Stimulated activated effector memory CD8-positive, alpha-beta T cell treated with anti-CD3 and anti-CD28 coated beads, Interleukin-12 subunit alpha, Interleukin-12 subunit beta, amount 100 ng/mL, for 72 hours (primary cell): ENCODE measurements at regions not wholly inside any gene's neighbourhood (a gene's known extent, or its start where the extent isn't known, plus 50 kb on each side); places are given as distances from the start of the nearest gene placed in this dataset.

Experiments
- ATAC-seq: fragments of 150-1000 bp; cut with Tn5 transposase; 2 replicates; pipeline ENCODE4 v1.10.0; 2021
- DNase-seq, 2 donors: peaks; one replicate each; pipeline ENCODE4 v3.0.0; 2021 to 2022; ENCODE audit warnings: low spot score in 2 of 2
- H3K27ac Mint-ChIP-seq: one replicate; pipeline ENCODE4 v1.8.0; 2022; ENCODE audit warnings: mild to moderate bottlenecking, mixed read lengths
- H3K36me3 Mint-ChIP-seq: one replicate; pipeline ENCODE4 v1.8.0; 2022; ENCODE audit warnings: mild to moderate bottlenecking, mixed read lengths
- H3K4me1 Mint-ChIP-seq: one replicate; pipeline ENCODE4 v1.8.0; 2022; ENCODE audit warnings: mixed read lengths
- H3K4me3 Mint-ChIP-seq: one replicate; pipeline ENCODE4 v1.8.0; 2022; ENCODE audit warnings: mild to moderate bottlenecking, mixed read lengths
- H3K9me3 Mint-ChIP-seq: one replicate; pipeline ENCODE4 v1.8.0; 2022; ENCODE audit warnings: mixed read lengths

DNA sequence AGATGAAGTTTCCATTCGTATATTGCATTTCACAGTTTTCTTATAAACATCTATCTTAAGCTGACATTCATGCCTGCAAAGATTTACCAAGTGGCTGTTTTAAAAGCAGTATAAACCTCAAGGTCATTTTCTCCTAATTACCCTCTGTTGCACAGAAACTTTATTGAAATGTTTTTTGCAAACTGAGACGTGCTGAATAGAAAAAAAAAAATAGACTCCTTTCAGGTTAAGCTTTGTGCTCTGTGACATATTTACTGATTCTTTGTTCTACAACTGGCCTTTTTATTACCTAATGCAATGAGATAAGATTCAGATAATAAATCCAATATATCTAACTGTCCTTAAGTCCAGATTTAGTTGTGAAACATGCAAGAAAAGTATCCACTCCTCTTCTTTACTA, 938.7 kb downstream of the DSC3 start:
- ATAC-seq (no peak), DNase-seq (no peak)
- no peaks in the 10 kb centered on the region for H3K4me1 Mint-ChIP-seq
- H3K9me3 Mint-ChIP-seq = peaks cover 12% of the 10 kb centered on the region
- H3K36me3 Mint-ChIP-seq = no peaks in the 10 kb centered on the region
- no peak overlapping the region for H3K4me3 Mint-ChIP-seq
- no peak overlapping the region for H3K27ac Mint-ChIP-seq

- no peak for ATAC-seq
- Mint-ChIP-seq H3K4me3 (no peak overlapping the region), H3K4me1 (no peaks in the 10 kb centered on the region), H3K27ac (no peak overlapping the region), H3K36me3 (no peaks in the 10 kb centered on the region), H3K9me3 (peaks cover 7% of the 10 kb centered on the region)
- DNase-seq = no peak
These were observed 945.7 kb downstream of the DSC3 start for GRCh38 chr18:30096796-30097195.

DNA sequence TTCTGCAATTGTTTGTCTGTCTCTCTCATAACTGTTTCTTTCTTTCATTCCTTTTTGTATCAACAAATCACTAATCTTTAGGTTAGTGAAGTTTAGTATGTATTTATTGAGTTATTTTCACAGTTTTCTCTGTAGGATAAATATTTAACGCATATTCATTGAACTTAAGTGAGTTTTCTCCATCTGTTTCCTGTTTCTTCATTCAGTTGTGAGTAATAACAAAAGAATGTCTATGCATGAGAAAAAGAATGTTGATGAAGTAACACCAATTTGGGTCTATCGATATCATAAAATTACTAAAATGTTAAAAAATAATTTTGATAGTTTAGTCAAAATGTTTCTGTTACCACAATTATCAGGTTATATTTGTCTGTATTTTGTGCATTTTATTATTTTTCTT, 948.0 kb downstream of the DSC3 start:
- Mint-ChIP-seq H3K4me3 (no peak overlapping the region), H3K36me3 (no peaks in the 10 kb centered on the region), H3K4me1 (no peaks in the 10 kb centered on the region), H3K27ac (no peak overlapping the region), H3K9me3 (peaks cover 9% of the 10 kb centered on the region)
- ATAC-seq (no peak), DNase-seq (no peak)

DNA sequence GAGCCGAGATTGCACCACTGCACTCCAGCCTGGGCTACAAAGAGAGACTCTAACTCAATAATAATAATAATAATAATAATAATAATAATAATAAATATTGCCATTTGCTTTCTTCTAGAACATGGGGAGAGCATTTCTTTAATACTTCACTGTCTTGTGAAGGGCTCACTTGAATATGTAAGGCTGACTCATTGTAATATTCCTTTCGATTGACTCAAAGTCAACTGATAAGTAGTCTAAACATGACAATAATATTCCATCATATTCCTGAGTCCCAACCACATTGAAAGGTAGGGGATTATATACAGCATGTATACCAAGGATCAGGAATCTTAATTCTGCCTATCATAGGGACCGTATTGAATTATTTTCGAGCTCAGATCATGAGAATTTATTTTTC, 949.2 kb downstream of the DSC3 start:
- no peak for ATAC-seq
- H3K9me3 Mint-ChIP-seq = peaks cover 7% of the 10 kb centered on the region
- H3K27ac Mint-ChIP-seq = no peak overlapping the region
- no peak overlapping the region for H3K4me3 Mint-ChIP-seq
- no peak for DNase-seq
- no peaks in the 10 kb centered on the region for H3K36me3 Mint-ChIP-seq
- no peaks in the 10 kb centered on the region for H3K4me1 Mint-ChIP-seq

DNA sequence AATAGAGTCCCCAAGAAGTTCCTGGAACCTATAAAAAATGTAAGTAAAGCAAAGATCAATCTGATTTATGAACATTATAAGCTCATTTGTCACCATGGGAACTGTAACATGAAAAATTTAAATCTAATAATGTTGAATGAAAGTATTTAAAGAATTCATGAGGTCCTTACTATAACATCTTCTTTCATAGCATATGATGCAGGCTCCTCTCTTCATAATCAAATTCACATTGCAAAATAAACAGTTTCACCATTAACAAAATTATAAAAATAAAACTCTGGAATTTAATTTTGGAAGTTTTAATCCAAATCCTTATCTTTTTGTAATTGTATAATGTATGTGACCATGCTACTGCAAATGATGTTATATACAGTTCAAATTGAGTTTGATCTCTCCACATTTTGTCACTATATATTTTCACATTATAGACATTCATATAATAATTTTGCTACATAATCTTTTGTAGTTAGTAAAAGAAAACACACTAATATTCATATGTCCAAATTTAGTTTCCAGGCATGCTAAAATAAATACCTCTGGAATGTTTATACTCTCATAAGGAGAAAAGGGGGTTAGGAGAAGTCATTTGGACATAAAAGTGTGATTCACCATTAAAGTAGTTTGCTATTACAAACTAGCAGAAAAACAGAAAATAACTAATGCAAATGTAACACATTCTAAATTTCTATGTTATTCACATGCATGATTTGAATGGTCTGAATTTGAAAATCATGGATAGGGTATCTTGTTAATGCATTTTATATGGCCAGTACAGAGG, 954.1 kb downstream of the DSC3 start:
- ATAC-seq (no peak), DNase-seq (no peak)
- Mint-ChIP-seq H3K27ac (no peak overlapping the region), H3K4me3 (no peak overlapping the region), H3K36me3 (no peaks in the 10 kb centered on the region), H3K9me3 (peaks cover 14% of the 10 kb centered on the region), H3K4me1 (no peaks in the 10 kb centered on the region)

DNA sequence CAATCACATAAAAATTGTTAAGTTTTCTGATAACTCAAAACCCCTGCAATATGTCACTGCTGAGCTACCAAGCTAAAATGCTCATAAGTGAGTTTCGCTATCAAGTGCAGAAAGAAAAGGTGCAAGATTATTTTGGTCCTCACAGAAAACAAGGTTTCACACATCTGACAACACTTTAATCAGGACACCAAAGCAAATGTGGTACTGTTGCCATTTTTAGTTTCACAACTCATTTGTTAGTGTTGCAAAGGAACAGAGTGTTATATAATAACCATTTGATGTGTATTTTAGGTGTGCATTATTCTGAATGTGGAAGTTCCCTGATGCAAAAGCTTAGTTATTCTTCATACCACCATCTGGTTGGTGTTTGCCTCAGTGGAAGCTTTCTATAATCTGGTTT, 956.2 kb downstream of the DSC3 start:
- no peak overlapping the region for H3K4me3 Mint-ChIP-seq
- H3K27ac Mint-ChIP-seq = no peak overlapping the region
- no peaks in the 10 kb centered on the region for H3K4me1 Mint-ChIP-seq
- no peak for ATAC-seq
- DNase-seq = no peak
- peaks cover 18% of the 10 kb centered on the region for H3K9me3 Mint-ChIP-seq
- H3K36me3 Mint-ChIP-seq = no peaks in the 10 kb centered on the region

DNA sequence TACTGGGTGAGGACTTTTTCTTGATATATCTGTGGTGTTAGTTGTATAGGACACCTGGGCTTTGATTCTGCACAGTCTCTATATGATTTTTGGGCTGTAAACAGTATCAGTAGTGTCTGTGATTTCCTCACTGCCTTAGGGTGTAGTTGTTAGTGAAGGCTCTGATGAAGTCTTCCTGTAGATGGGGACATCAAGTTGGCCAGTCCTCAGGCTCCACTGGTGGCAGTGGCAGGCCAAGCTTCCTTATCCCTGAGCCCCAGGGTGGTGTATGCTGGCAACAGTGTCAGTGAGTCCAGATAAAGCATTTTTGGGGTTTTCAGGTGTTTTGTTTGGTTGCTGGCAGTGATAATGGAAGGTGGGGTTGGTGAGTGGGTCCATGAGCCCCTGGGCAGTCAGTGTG, 961.4 kb downstream of the DSC3 start:
- DNase-seq (no peak), ATAC-seq (no peak)
- H3K4me1 Mint-ChIP-seq = no peaks in the 10 kb centered on the region
- H3K4me3 Mint-ChIP-seq = no peak overlapping the region
- H3K9me3 Mint-ChIP-seq = peaks cover 21% of the 10 kb centered on the region
- no peak overlapping the region for H3K27ac Mint-ChIP-seq
- no peaks in the 10 kb centered on the region for H3K36me3 Mint-ChIP-seq

GRCh38 chr18:30072609-30073385, 969.7 kb downstream of the DSC3 start:
- no peak for ATAC-seq
- H3K27ac Mint-ChIP-seq = no peak overlapping the region

GRCh38 chr18:30066288-30066687, 976.3 kb downstream of the DSC3 start:
- Mint-ChIP-seq H3K4me3 (no peak overlapping the region), H3K4me1 (no peaks in the 10 kb centered on the region)
- no peak for DNase-seq

More at GRCh38 chr18:30072609-30073385, 969.7 kb downstream of the DSC3 start:
- Mint-ChIP-seq H3K36me3 (no peaks in the 10 kb centered on the region), H3K9me3 (peaks cover 24% of the 10 kb centered on the region), H3K4me3 (no peak overlapping the region), H3K4me1 (no peaks in the 10 kb centered on the region)
- no peak for DNase-seq

GRCh38 chr18:30057398-30057797, 985.1 kb downstream of the DSC3 start:
- DNase-seq (no peak), ATAC-seq (no peak)
- H3K27ac Mint-ChIP-seq = no peak overlapping the region
- H3K36me3 Mint-ChIP-seq = no peaks in the 10 kb centered on the region
- peaks cover 18% of the 10 kb centered on the region for H3K9me3 Mint-ChIP-seq
- H3K4me3 Mint-ChIP-seq = no peak overlapping the region
- H3K4me1 Mint-ChIP-seq = no peaks in the 10 kb centered on the region

More at GRCh38 chr18:30066288-30066687, 976.3 kb downstream of the DSC3 start:
- Mint-ChIP-seq H3K36me3 (no peaks in the 10 kb centered on the region), H3K27ac (no peak overlapping the region), H3K9me3 (peaks cover 27% of the 10 kb centered on the region)
- no peak for ATAC-seq

DNA sequence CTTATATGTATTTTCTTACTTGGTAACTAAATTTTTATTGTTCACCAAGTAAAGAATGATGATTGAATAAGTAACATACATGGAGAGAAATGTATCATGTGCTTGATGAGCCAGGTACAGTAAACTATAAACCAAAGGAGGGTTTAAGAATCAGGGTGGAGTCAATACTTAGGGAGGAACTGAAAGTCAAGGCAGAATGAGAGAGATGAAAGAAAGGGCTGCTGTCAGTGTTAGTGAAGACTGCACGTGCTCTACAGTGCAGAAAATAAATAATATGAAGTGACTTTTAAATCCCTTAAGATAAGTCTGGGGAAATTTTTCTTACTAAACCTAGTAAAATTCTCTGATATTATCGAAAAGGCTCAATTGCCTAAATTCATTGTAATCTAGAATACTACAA, 986.0 kb downstream of the DSC3 start:
- Mint-ChIP-seq H3K27ac (no peak overlapping the region), H3K36me3 (no peaks in the 10 kb centered on the region), H3K4me3 (no peak overlapping the region), H3K9me3 (peaks cover 14% of the 10 kb centered on the region), H3K4me1 (no peaks in the 10 kb centered on the region)
- DNase-seq (no peak), ATAC-seq (no peak)

- no peak overlapping the region for H3K4me3 Mint-ChIP-seq
- no peaks in the 10 kb centered on the region for H3K36me3 Mint-ChIP-seq
- H3K9me3 Mint-ChIP-seq = peaks cover 14% of the 10 kb centered on the region
- DNase-seq = no peak
- no peak for ATAC-seq
- H3K27ac Mint-ChIP-seq = no peak overlapping the region
- H3K4me1 Mint-ChIP-seq = no peaks in the 10 kb centered on the region
These were observed 998.0 kb downstream of the DSC3 start for GRCh38 chr18:30044496-30044895.

DNA sequence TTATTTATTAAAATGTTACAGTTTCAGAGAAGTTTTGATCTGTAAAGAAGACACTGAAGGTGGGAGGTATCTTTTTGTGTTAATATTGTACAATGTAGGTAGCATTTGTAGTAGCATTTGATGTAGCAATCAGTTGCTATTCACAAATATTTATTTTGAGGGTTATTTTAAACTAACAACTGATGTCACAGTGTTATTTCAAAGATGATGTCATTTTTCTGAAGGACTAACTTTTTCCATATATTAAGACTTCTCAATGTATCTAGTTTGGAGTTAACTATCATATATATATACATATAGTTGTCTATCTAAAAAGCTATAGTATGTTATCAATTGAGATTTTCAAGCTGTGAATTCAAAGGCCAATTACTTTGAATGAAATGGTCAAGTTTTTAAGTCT, 1003.3 kb downstream of the DSC3 start:
- H3K4me3 Mint-ChIP-seq = no peak overlapping the region
- no peak overlapping the region for H3K27ac Mint-ChIP-seq

DNA sequence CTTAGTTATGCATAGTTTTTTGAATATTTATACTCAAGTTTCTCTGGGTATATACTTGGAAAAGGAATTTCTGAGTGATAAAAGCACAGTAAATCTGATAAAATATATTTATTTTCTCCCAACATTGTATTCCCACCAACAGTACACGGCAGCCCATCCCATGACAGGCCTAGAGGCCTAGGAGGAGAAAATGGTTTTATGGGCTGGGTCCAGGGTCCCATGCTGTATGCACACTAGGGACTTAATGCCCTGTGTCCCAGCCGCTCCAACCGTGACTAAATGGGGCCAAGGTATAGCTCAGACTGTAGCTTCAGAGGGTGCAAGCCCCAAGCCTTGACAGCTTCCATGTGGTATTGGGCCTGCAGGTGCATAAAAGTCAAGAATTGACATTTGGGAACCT, 1007.7 kb downstream of the DSC3 start:
- no peak overlapping the region for H3K4me3 Mint-ChIP-seq
- no peak for ATAC-seq
- no peaks in the 10 kb centered on the region for H3K4me1 Mint-ChIP-seq
- H3K36me3 Mint-ChIP-seq = no peaks in the 10 kb centered on the region
- DNase-seq = no peak
- no peak overlapping the region for H3K27ac Mint-ChIP-seq
- H3K9me3 Mint-ChIP-seq = peaks cover 21% of the 10 kb centered on the region

More for the DNA sequence above, 1003.3 kb downstream of the DSC3 start:
- no peaks in the 10 kb centered on the region for H3K36me3 Mint-ChIP-seq
- no peak for DNase-seq
- H3K4me1 Mint-ChIP-seq = no peaks in the 10 kb centered on the region
- peaks cover 24% of the 10 kb centered on the region for H3K9me3 Mint-ChIP-seq
- ATAC-seq = no peak

DNA sequence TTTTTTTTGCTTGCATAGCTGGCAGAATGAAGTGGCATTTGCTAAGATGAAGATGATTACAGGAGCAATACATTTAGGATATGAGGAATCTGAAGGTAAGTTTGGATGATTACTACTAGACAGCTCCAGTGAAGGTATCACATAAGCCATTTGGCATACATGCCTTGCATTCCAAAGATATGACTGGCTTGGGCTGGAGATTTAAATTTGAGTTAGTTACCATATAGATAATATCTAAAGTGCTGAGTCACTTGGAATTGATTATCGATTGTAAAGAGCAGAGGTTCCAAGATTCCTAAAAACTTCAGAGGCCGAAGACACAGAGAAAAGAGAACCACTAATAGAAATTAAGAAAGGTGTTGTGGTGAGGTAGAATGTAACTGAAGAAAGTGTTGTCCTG, 1026.4 kb downstream of the DSC3 start:
- ATAC-seq (no peak), DNase-seq (no peak)
- H3K4me1 Mint-ChIP-seq = no peaks in the 10 kb centered on the region
- H3K36me3 Mint-ChIP-seq = no peaks in the 10 kb centered on the region
- no peak overlapping the region for H3K4me3 Mint-ChIP-seq
- H3K9me3 Mint-ChIP-seq = peaks cover 16% of the 10 kb centered on the region
- H3K27ac Mint-ChIP-seq = no peak overlapping the region

DNA sequence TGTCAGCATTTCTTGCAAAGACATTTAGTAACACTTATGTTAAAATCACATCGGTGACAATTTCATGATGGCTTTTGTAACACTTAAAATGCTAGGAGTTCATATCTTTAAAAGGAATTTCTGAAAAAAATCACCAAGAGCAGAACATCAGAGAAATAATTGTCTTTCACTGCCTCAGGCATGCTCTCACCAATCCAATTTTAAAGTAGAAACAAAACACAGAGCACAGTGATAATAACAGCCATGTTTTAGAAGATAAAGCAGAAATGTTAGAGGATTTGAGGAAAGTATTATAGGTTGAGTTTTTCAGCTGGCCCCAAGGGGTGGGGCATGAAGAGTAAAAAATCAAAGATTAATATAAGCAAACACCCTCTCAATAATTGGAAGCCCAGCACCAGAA, 1037.6 kb downstream of the DSC3 start:
- no peak for DNase-seq
- H3K36me3 Mint-ChIP-seq = no peaks in the 10 kb centered on the region
- no peaks in the 10 kb centered on the region for H3K4me1 Mint-ChIP-seq
- ATAC-seq = no peak
- H3K4me3 Mint-ChIP-seq = no peak overlapping the region
- peaks cover 7% of the 10 kb centered on the region for H3K9me3 Mint-ChIP-seq
- no peak overlapping the region for H3K27ac Mint-ChIP-seq
